ENCODE measurements at regions not wholly inside any gene's neighbourhood (a gene's known extent, or its start where the extent isn't known, plus 50 kb on each side); places are given as distances from the start of the nearest gene placed in this dataset.

DNA sequence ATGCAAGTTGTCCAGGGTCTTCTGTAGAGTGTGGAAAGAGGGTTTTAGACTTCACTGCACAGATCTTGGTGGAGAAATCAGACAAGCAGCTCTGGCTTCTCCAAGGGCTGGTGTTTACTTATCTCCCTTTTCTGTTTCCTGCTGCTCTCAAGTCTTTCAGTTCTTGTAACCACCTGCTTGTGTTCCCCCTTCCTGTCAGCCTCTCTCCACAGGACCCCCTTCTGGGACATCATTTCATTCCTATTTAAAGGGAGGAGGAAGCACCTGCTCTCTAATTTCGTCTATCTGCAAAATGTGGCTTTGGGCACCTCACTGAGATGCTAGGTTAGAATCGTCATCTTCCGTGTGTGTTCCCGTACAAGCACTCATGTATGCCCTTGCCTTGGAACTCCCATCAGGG, 636.2 kb downstream of the MTRR start:
- no peak overlapping the region for H3K4me3 ChIP-seq
- no peak overlapping the region for H3K27ac ChIP-seq (ENCODE audit: low read depth in 1 of 2, low read length in 1 of 2)
- no peak for TF ChIP-seq CTCF (IDR thresholded peaks at IDR 0.05; ENCODE audit: control extremely low read depth, extremely low read depth)
- H3K36me3 ChIP-seq (ENCODE audit: control insufficient read depth in 4 of 4, insufficient read depth in 4 of 4, low read length in 4 of 4), result no peaks in the 10 kb centered on the region
- ATAC-seq (ENCODE audit: insufficient read depth, low FRiP score) (no peak), DNase-seq (no peak)
- peaks cover 0 to 2% (median 0%) of the 10 kb centered on the region in 4 donors for H3K9me3 ChIP-seq (ENCODE audit: control insufficient read depth in 4 of 4, insufficient read depth in 3 of 4, low read length in 3 of 4)
- no peak overlapping the region for H3K9ac ChIP-seq (ENCODE audit: insufficient read depth in 1 of 2, low read length in 2 of 2)
- no peaks in the 10 kb centered on the region for H3K4me1 ChIP-seq (ENCODE audit: control insufficient read depth in 5 of 5, insufficient read depth in 5 of 5, low read length in 5 of 5)
- WGBS, 2 donors, result 41 to 50% methylated on average over 4 of the region's 4 CpGs
- H3K27me3 ChIP-seq (ENCODE audit: control insufficient read depth in 3 of 3, insufficient read depth in 3 of 3, low read length in 2 of 3), result no peaks in the 10 kb centered on the region

DNA sequence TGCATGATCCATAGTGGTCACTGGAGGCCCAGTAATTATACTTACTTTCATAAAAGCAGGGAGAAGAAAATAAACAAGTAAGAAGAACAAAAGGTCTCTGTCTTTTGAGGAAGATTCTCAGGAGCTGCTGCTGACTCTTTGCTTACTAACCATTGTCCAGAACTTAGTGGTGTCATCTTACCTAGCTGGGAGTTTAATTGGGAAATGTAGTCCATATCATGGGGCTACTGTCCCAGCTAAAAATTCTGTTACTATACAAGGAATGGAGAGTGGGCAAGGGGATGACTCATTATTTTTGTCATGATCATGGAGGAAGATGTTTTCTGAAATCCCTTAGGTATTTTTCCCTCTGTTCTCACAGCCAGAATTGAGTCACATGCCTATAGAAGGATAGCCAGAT, 639.3 kb downstream of the MTRR start:
- no peak for ATAC-seq (ENCODE audit: insufficient read depth, low FRiP score)
- H3K9me3 ChIP-seq (ENCODE audit: control insufficient read depth in 4 of 4, insufficient read depth in 3 of 4, low read length in 3 of 4), result peaks cover 0 to 2% (median 0%) of the 10 kb centered on the region in 4 donors
- no peaks in the 10 kb centered on the region for H3K27me3 ChIP-seq (ENCODE audit: control insufficient read depth in 3 of 3, insufficient read depth in 3 of 3, low read length in 2 of 3)
- TF ChIP-seq CTCF (IDR thresholded peaks at IDR 0.05; ENCODE audit: control extremely low read depth, extremely low read depth), result no peak
- no peak for DNase-seq
- H3K9ac ChIP-seq (ENCODE audit: insufficient read depth in 1 of 2, low read length in 2 of 2), result no peak overlapping the region
- H3K4me3 ChIP-seq, result no peak overlapping the region
- H3K4me1 ChIP-seq (ENCODE audit: control insufficient read depth in 5 of 5, insufficient read depth in 5 of 5, low read length in 5 of 5), result no peaks in the 10 kb centered on the region
- no peaks in the 10 kb centered on the region for H3K36me3 ChIP-seq (ENCODE audit: control insufficient read depth in 4 of 4, insufficient read depth in 4 of 4, low read length in 4 of 4)
- H3K27ac ChIP-seq (ENCODE audit: low read depth in 1 of 2, low read length in 1 of 2), result no peak overlapping the region

- Histone ChIP-seq H3K4me3 (no peak overlapping the region), H3K27me3 (ENCODE audit: control insufficient read depth in 3 of 3, insufficient read depth in 3 of 3, low read length in 2 of 3) (no peaks in the 10 kb centered on the region), H3K4me1 (ENCODE audit: control insufficient read depth in 5 of 5, insufficient read depth in 5 of 5, low read length in 5 of 5) (no peaks in the 10 kb centered on the region), H3K36me3 (ENCODE audit: control insufficient read depth in 4 of 4, insufficient read depth in 4 of 4, low read length in 4 of 4) (no peaks in the 10 kb centered on the region), H3K9me3 (ENCODE audit: control insufficient read depth in 4 of 4, insufficient read depth in 3 of 4, low read length in 3 of 4) (peaks cover 0 to 3% (median under 1%) of the 10 kb centered on the region in 4 donors), H3K9ac (ENCODE audit: insufficient read depth in 1 of 2, low read length in 2 of 2) (no peak overlapping the region), H3K27ac (ENCODE audit: low read depth in 1 of 2, low read length in 1 of 2) (no peak overlapping the region)
- DNase-seq (no peak), ATAC-seq (ENCODE audit: insufficient read depth, low FRiP score) (no peak)
- TF ChIP-seq CTCF (IDR thresholded peaks at IDR 0.05; ENCODE audit: control extremely low read depth, extremely low read depth), result no peak
- WGBS, 2 donors, result 84 to 88% methylated on average over 4 of the region's 4 CpGs
Observed at GRCh38 chr5:8516356-8516755, 647.4 kb downstream of the MTRR start.

- TF ChIP-seq CTCF (IDR thresholded peaks at IDR 0.05; ENCODE audit: control extremely low read depth, extremely low read depth), result no peak
- no peaks in the 10 kb centered on the region for H3K36me3 ChIP-seq (ENCODE audit: control insufficient read depth in 4 of 4, insufficient read depth in 4 of 4, low read length in 4 of 4)
- DNase-seq (no peak), ATAC-seq (ENCODE audit: insufficient read depth, low FRiP score) (no peak)
- 58 to 68% methylated on average over 6 of the region's 6 CpGs for WGBS, 2 donors
- H3K9ac ChIP-seq (ENCODE audit: insufficient read depth in 1 of 2, low read length in 2 of 2), result no peak overlapping the region
- peaks cover 0 to 3% (median under 1%) of the 10 kb centered on the region in 4 donors for H3K9me3 ChIP-seq (ENCODE audit: control insufficient read depth in 4 of 4, insufficient read depth in 3 of 4, low read length in 3 of 4)
- no peaks in the 10 kb centered on the region for H3K27me3 ChIP-seq (ENCODE audit: control insufficient read depth in 3 of 3, insufficient read depth in 3 of 3, low read length in 2 of 3)
- H3K4me1 ChIP-seq (ENCODE audit: control insufficient read depth in 5 of 5, insufficient read depth in 5 of 5, low read length in 5 of 5), result no peaks in the 10 kb centered on the region
- no peak overlapping the region for H3K4me3 ChIP-seq
- no peak overlapping the region for H3K27ac ChIP-seq (ENCODE audit: low read depth in 1 of 2, low read length in 1 of 2)
Observed at GRCh38 chr5:8517456-8517855, 648.5 kb downstream of the MTRR start.

Measured in lung (tissue), 11 donors.